Smooth muscle cell (in vitro differentiated cells): ENCODE measurements at regions not wholly inside any gene's neighbourhood (a gene's known extent, or its start where the extent isn't known, plus 50 kb on each side); places are given as distances from the start of the nearest gene placed in this dataset.
"Not testable (repeated sequence)": the region's sequence is repeated elsewhere in the genome, so short reads cannot be mapped to it uniquely, and the experiment has no call there.

Experiments used
- DNase-seq: peaks from one replicate; lab custom pipeline; 2025; ENCODE audit not compliant: unreplicated experiment; lab: John Stamatoyannopoulos, UW
- H2AFZ ChIP-seq: fragments of 200-600 bp; sonication (generic); 2 replicates; pipeline ENCODE4 v1.6.0; 2016; ENCODE audit warnings: antibody characterized with exemption, low read depth, mild to moderate bottlenecking
- H3F3A ChIP-seq: fragments of 200-600 bp; sonication (generic); 2 replicates; pipeline ENCODE4 v1.6.0; 2017; ENCODE audit warnings: antibody characterized with exemption, low read depth
- H3K27ac ChIP-seq: fragments of 200-600 bp; sonication (generic); 2 replicates; pipeline ENCODE4 v1.5.1; 2016; ENCODE audit warnings: low read depth, mild to moderate bottlenecking
- H3K27me3 ChIP-seq: fragments of 200-600 bp; sonication (generic); 2 replicates; pipeline ENCODE4 v1.6.1; 2016; ENCODE audit warnings: low read depth, mild to moderate bottlenecking
- H3K36me3 ChIP-seq: fragments of 200-600 bp; sonication (generic); 2 replicates; pipeline ENCODE4 v1.5.1; 2016; ENCODE audit warnings: low read depth
- H3K4me1 ChIP-seq: fragments of 200-600 bp; sonication (generic); 2 replicates; pipeline ENCODE4 v1.5.1; 2016; ENCODE audit warnings: low read depth
- H3K4me2 ChIP-seq: fragments of 200-600 bp; sonication (generic); 2 replicates; pipeline ENCODE4 v1.6.0; 2016; ENCODE audit warnings: mild to moderate bottlenecking
- H3K4me3 ChIP-seq: fragments of 200-600 bp; sonication (generic); 2 replicates; pipeline ENCODE4 v1.5.1; 2016; ENCODE audit warnings: mild to moderate bottlenecking
- H3K79me2 ChIP-seq: fragments of 200-600 bp; sonication (generic); 2 replicates; pipeline ENCODE4 v1.6.0; 2016; ENCODE audit warnings: low read depth, mild to moderate bottlenecking
- H3K9ac ChIP-seq: fragments of 200-600 bp; sonication (generic); 2 replicates; pipeline ENCODE4 v1.6.0; 2016; ENCODE audit warnings: low read depth
- H3K9me3 ChIP-seq: fragments of 200-600 bp; sonication (generic); replicated peaks from 2 replicates; pipeline ENCODE4 v1.5.1; 2016; ENCODE audit warnings: low read depth
- H4K20me1 ChIP-seq: fragments of 200-600 bp; sonication (generic); 2 replicates; pipeline ENCODE4 v1.6.0; 2016; ENCODE audit warnings: low read depth
- CTCF ChIP-seq: fragments of 200-600 bp; sonication (generic); IDR thresholded peaks from 2 replicates; pipeline ENCODE4 v1.5.1; 2017; ENCODE audit warnings: borderline replicate concordance, mild to moderate bottlenecking, antibody characterized with exemption; ENCODE audit not compliant: insufficient read depth, poor library complexity, severe bottlenecking
- WGBS: methylation state at CpG from one replicate; pipeline ENCODE4 v1.1.7; 2016; ENCODE audit warnings: low lambda C conversion rate; 5-methylcytosine and 5-hydroxymethylcytosine counted together

GRCh38 chr20:24418731-24419130, 50.7 kb upstream of the SYNDIG1 start:
- Histone ChIP-seq H3K27me3 (peaks cover 5% of the 10 kb centered on the region), H3K9ac (no peak overlapping the region), H3K36me3 (no peaks in the 10 kb centered on the region), H3K27ac (no peak overlapping the region), H3K4me2 (no peak overlapping the region), H4K20me1 (no peaks in the 10 kb centered on the region), H3F3A (no peaks in the 10 kb centered on the region), H3K4me1 (no peaks in the 10 kb centered on the region), H3K4me3 (no peak overlapping the region), H3K79me2 (no peaks in the 10 kb centered on the region), H2AFZ (no peak overlapping the region), H3K9me3 (peaks cover 5% of the 10 kb centered on the region)
- DNase-seq, result no peak
- TF ChIP-seq CTCF, result no peak
- 66% methylated on average over 2 of the region's 2 CpGs for WGBS

- no peak for TF ChIP-seq CTCF
Measured at GRCh38 chr20:24417485-24417884, 51.9 kb upstream of the SYNDIG1 start.

GRCh38 chr20:24415444-24415843, 54.0 kb upstream of the SYNDIG1 start:
- H3K9ac ChIP-seq, H3K36me3 ChIP-seq, H3K4me2 ChIP-seq, H3K9me3 ChIP-seq, H3K27me3 ChIP-seq, H3F3A ChIP-seq, H3K4me3 ChIP-seq, H4K20me1 ChIP-seq, H2AFZ ChIP-seq, H3K4me1 ChIP-seq, H3K79me2 ChIP-seq, DNase-seq, H3K27ac ChIP-seq: not testable (repeated sequence)
- 90% methylated on average over 7 of the region's 7 CpGs for WGBS

More at GRCh38 chr20:24417485-24417884, 51.9 kb upstream of the SYNDIG1 start:
- no peaks in the 10 kb centered on the region for H3F3A ChIP-seq
- no peaks in the 10 kb centered on the region for H3K79me2 ChIP-seq
- no peak for DNase-seq
- no peak overlapping the region for H3K27ac ChIP-seq
- WGBS, result 94% methylated on average over 11 of the region's 11 CpGs
- no peak overlapping the region for H3K4me2 ChIP-seq
- no peaks in the 10 kb centered on the region for H3K4me1 ChIP-seq
- no peak overlapping the region for H2AFZ ChIP-seq
- H3K9me3 ChIP-seq, result peaks cover 5% of the 10 kb centered on the region
- no peak overlapping the region for H3K9ac ChIP-seq
- no peaks in the 10 kb centered on the region for H3K27me3 ChIP-seq
- H4K20me1 ChIP-seq, result no peaks in the 10 kb centered on the region
- H3K36me3 ChIP-seq, result no peaks in the 10 kb centered on the region
- H3K4me3 ChIP-seq, result no peak overlapping the region

- Histone ChIP-seq H3F3A (no peaks in the 10 kb centered on the region), H3K9ac (no peak overlapping the region), H2AFZ (no peak overlapping the region), H3K9me3 (peaks cover 2% of the 10 kb centered on the region), H3K4me1 (no peaks in the 10 kb centered on the region), H3K36me3 (no peaks in the 10 kb centered on the region), H3K4me3 (no peak overlapping the region), H3K27me3 (peaks cover 6% of the 10 kb centered on the region), H3K79me2 (no peaks in the 10 kb centered on the region), H3K4me2 (no peak overlapping the region), H4K20me1 (no peaks in the 10 kb centered on the region), H3K27ac (no peak overlapping the region)
- no peak for DNase-seq
- TF ChIP-seq CTCF, result no peak
- WGBS, result 89% methylated on average over 6 of the region's 6 CpGs
Measured at GRCh38 chr20:24411834-24412216, 57.6 kb upstream of the SYNDIG1 start.
